H9 (cell line): ENCODE measurements at regions not wholly inside any gene's neighbourhood (a gene's known extent, or its start where the extent isn't known, plus 50 kb on each side); places are given as distances from the start of the nearest gene placed in this dataset.

Source experiments
- DNase-seq: peaks from one replicate; pipeline ENCODE4 v3.0.0-alpha.2; 2017
- H2AFZ ChIP-seq: one replicate; pipeline ENCODE4 v1.6.1; 2013; ENCODE audit warnings: mild to moderate bottlenecking, low read length, control low read depth, moderate library complexity
- H2AK5ac ChIP-seq: 2 replicates; pipeline ENCODE4 v1.6.1; 2013; ENCODE audit warnings: low read length, control low read depth, mixed read lengths; ENCODE audit not compliant: insufficient read length
- H2BK120ac ChIP-seq: one replicate; pipeline ENCODE4 v1.6.1; 2013; ENCODE audit warnings: low read depth, mild to moderate bottlenecking, low read length, control low read depth, inconsistent platforms; ENCODE audit not compliant: poor library complexity, severe bottlenecking
- H2BK12ac ChIP-seq: 2 replicates; pipeline ENCODE4 v1.6.1; 2013; ENCODE audit warnings: low read length, control low read depth, mixed read lengths, low read depth; ENCODE audit not compliant: insufficient read length
- H2BK15ac ChIP-seq: 2 replicates; pipeline ENCODE4 v1.6.1; 2013; ENCODE audit warnings: low read depth, low read length, control low read depth
- H2BK20ac ChIP-seq: one replicate; pipeline ENCODE4 v1.6.1; 2013; ENCODE audit warnings: low read depth, mild to moderate bottlenecking, low read length, control low read depth, inconsistent platforms; ENCODE audit not compliant: poor library complexity, severe bottlenecking
- H2BK5ac ChIP-seq: 2 replicates; pipeline ENCODE4 v1.6.1; 2013; ENCODE audit warnings: low read length, control low read depth, mixed read lengths; ENCODE audit not compliant: insufficient read length
- H3K14ac ChIP-seq: 2 replicates; pipeline ENCODE4 v1.6.1; 2013; ENCODE audit warnings: low read length, control low read depth; ENCODE audit not compliant: insufficient read depth
- H3K18ac ChIP-seq: 2 replicates; pipeline ENCODE4 v1.6.1; 2013; ENCODE audit warnings: low read depth, mild to moderate bottlenecking, mixed read lengths, low read length, control low read depth; ENCODE audit not compliant: insufficient read length
- H3K23ac ChIP-seq: 2 replicates; pipeline ENCODE4 v1.6.1; 2013; ENCODE audit warnings: low read length, control low read depth, mixed read lengths, low read depth; ENCODE audit not compliant: insufficient read length
- H3K23me2 ChIP-seq: 2 replicates; pipeline ENCODE4 v1.6.1; 2013; ENCODE audit warnings: low read depth, mild to moderate bottlenecking, mixed read lengths, low read length, control low read depth; ENCODE audit not compliant: insufficient read length, poor library complexity, severe bottlenecking
- H3K27ac ChIP-seq: 2 replicates; pipeline ENCODE4 v1.5.1; 2013; ENCODE audit warnings: low read length, control low read depth, mixed read lengths, low read depth; ENCODE audit not compliant: insufficient read length
- H3K27me3 ChIP-seq: 2 replicates; pipeline ENCODE4 v1.6.1; 2013; ENCODE audit warnings: low read length, control low read depth, inconsistent platforms; ENCODE audit not compliant: insufficient read depth
- H3K4ac ChIP-seq: 2 replicates; pipeline ENCODE4 v1.6.1; 2013; ENCODE audit warnings: low read depth, mild to moderate bottlenecking, control low read depth, inconsistent platforms, low read length, moderate library complexity
- H3K4me1 ChIP-seq: 2 replicates; pipeline ENCODE4 v1.6.1; 2013; ENCODE audit warnings: low read length, control low read depth, inconsistent platforms; ENCODE audit not compliant: insufficient read depth
- H3K4me2 ChIP-seq: 2 replicates; pipeline ENCODE4 v1.6.1; 2013; ENCODE audit warnings: low read length, control low read depth, mixed read lengths; ENCODE audit not compliant: insufficient read length, insufficient read depth
- H3K56ac ChIP-seq: 2 replicates; pipeline ENCODE4 v1.6.1; 2013; ENCODE audit warnings: low read depth, mild to moderate bottlenecking, mixed read lengths, low read length, control low read depth; ENCODE audit not compliant: insufficient read length
- H3K79me1 ChIP-seq: 2 replicates; pipeline ENCODE4 v1.6.1; 2013; ENCODE audit warnings: low read depth, mild to moderate bottlenecking, moderate library complexity, low read length, control low read depth, inconsistent platforms; ENCODE audit not compliant: insufficient read depth, poor library complexity, severe bottlenecking
- H3K79me2 ChIP-seq: 2 replicates; pipeline ENCODE4 v1.6.1; 2013; ENCODE audit warnings: low read length, control low read depth, inconsistent platforms; ENCODE audit not compliant: insufficient read depth
- H3K9ac ChIP-seq: 2 replicates; pipeline ENCODE4 v1.6.1; 2013; ENCODE audit warnings: low read length, control low read depth, mixed read lengths; ENCODE audit not compliant: insufficient read length; ENCODE audit errors: extremely low read depth
- H3K9me3 ChIP-seq: one replicate; pipeline ENCODE4 v1.6.1; 2013; ENCODE audit warnings: low read depth, low read length, inconsistent platforms; ENCODE audit not compliant: control insufficient read depth
- H3T11ph ChIP-seq: one replicate; pipeline ENCODE4 v1.6.1; 2013; ENCODE audit warnings: mild to moderate bottlenecking, low read length, control low read depth, inconsistent platforms
- H4K20me1 ChIP-seq: one replicate; pipeline ENCODE4 v1.6.1; 2013; ENCODE audit not compliant: control insufficient read depth, insufficient read length, insufficient read depth
- H4K5ac ChIP-seq: 2 replicates; pipeline ENCODE4 v1.6.1; 2013; ENCODE audit warnings: low read depth, mild to moderate bottlenecking, mixed read lengths, low read length, control low read depth; ENCODE audit not compliant: insufficient read length
- H4K8ac ChIP-seq: replicated peaks from 2 replicates; pipeline ENCODE4 v1.6.1; 2013; ENCODE audit warnings: low read length, control low read depth, mixed read lengths, low read depth; ENCODE audit not compliant: insufficient read length
- H4K91ac ChIP-seq: 2 replicates; pipeline ENCODE4 v1.6.1; 2013; ENCODE audit warnings: low read depth, mild to moderate bottlenecking, moderate library complexity, mixed read lengths, low read length, control low read depth; ENCODE audit not compliant: insufficient read length
- H3K27ac Mint-ChIP-seq, 3 experiments: 2 replicates in 2 of 3; 3 replicates in 1 of 3; pipeline ENCODE4 v1.8.0; 2020 to 2021; ENCODE audit warnings: mixed read lengths in 3 of 3, mild to moderate bottlenecking in 1 of 3, moderate library complexity in 1 of 3
- H3K27me3 Mint-ChIP-seq: 2 replicates; pipeline ENCODE4 v1.8.0; 2021; ENCODE audit warnings: low read depth, mild to moderate bottlenecking, moderate library complexity, mixed read lengths
- H3K36me3 Mint-ChIP-seq, 3 experiments: 2 replicates in 2 of 3; 3 replicates in 1 of 3; pipeline ENCODE4 v1.8.0; 2020 to 2021; ENCODE audit warnings: low read depth in 3 of 3, mixed read lengths in 3 of 3; ENCODE audit not compliant: insufficient read depth in 1 of 3
- H3K4me1 Mint-ChIP-seq, 2 experiments: 2 replicates each; pipeline ENCODE4 v1.8.0; 2020; ENCODE audit warnings: mixed read lengths in 2 of 2
- H3K4me3 Mint-ChIP-seq, 2 experiments: 2 replicates in 1 of 2; 3 replicates in 1 of 2; pipeline ENCODE4 v1.8.0; 2020 to 2021; ENCODE audit warnings: mild to moderate bottlenecking in 2 of 2, mixed read lengths in 2 of 2, moderate library complexity in 1 of 2
- H3K9me3 Mint-ChIP-seq, 2 experiments: 2 replicates in 1 of 2; 3 replicates in 1 of 2; pipeline ENCODE4 v1.8.0; 2020; ENCODE audit warnings: mild to moderate bottlenecking in 2 of 2, mixed read lengths in 2 of 2, moderate library complexity in 1 of 2
- CTCF ChIP-seq: fragments of 200-600 bp; sonication (generic); conservative IDR thresholded peaks from 3 replicates; pipeline ENCODE4 v1.8.0; 2021; ENCODE audit warnings: antibody characterized with exemption, mild to moderate bottlenecking
- WGBS: extraction: QIAGEN DNeasy Blood & Tissue Kit; methylation state at CpG from one replicate; pipeline ENCODE4 v1.1.7; 2013; ENCODE audit warnings: missing lambda C conversion rate, low lambda C conversion rate, mixed read lengths; ENCODE audit not compliant: insufficient read length; ENCODE audit errors: extremely low coverage; 5-methylcytosine and 5-hydroxymethylcytosine counted together

GRCh38 chr5:96014395-96014794 is 52.7 kb upstream of the ELL2 start:
- no peak overlapping the region for H3K23ac ChIP-seq
- no peaks in the 10 kb centered on the region for H3K79me1 ChIP-seq
- no peaks in the 10 kb centered on the region for H3K27me3 ChIP-seq
- H3T11ph ChIP-seq, result no peak overlapping the region
- H3K4me2 ChIP-seq, result no peak overlapping the region
- no peaks in the 10 kb centered on the region for H3K23me2 ChIP-seq
- H2BK5ac ChIP-seq, result no peak overlapping the region
- H2BK20ac ChIP-seq, result no peak overlapping the region
- no peak for DNase-seq
- H4K5ac ChIP-seq, result no peak overlapping the region
- no peak overlapping the region for H2AK5ac ChIP-seq
- no peak overlapping the region for H3K18ac ChIP-seq
- H2AFZ ChIP-seq, result no peak overlapping the region
- WGBS, result no CpG with 5 or more reads among the region's 1 CpG
- Mint-ChIP-seq H3K4me3 (no peak overlapping the region), H3K27ac (no peak overlapping the region), H3K27me3 (no peaks in the 10 kb centered on the region), H3K9me3 (no peaks in the 10 kb centered on the region; a peak in 1 of 5 replicates), H3K36me3 (no peaks in the 10 kb centered on the region), H3K4me1 (no peaks in the 10 kb centered on the region)
- H3K9ac ChIP-seq, result no peak overlapping the region
- H2BK12ac ChIP-seq, result no peak overlapping the region
- H4K91ac ChIP-seq, result no peak overlapping the region
- no peak overlapping the region for H2BK120ac ChIP-seq
- no peaks in the 10 kb centered on the region for H4K20me1 ChIP-seq
- no peak overlapping the region for H3K4ac ChIP-seq
- no peaks in the 10 kb centered on the region for H3K9me3 ChIP-seq
- TF ChIP-seq CTCF, result no peak
- H4K8ac ChIP-seq, result no peak overlapping the region
- H3K4me1 ChIP-seq, result no peaks in the 10 kb centered on the region
- no peaks in the 10 kb centered on the region for H3K79me2 ChIP-seq
- H2BK15ac ChIP-seq, result no peak overlapping the region
- H3K14ac ChIP-seq, result no peak overlapping the region
- H3K27ac ChIP-seq, result no peak overlapping the region
- no peak overlapping the region for H3K56ac ChIP-seq
